C4-2B (cell line): ENCODE measurements at regions not wholly inside any gene's neighbourhood (a gene's known extent, or its start where the extent isn't known, plus 50 kb on each side); places are given as distances from the start of the nearest gene placed in this dataset.

Experiments used
- CTCF ChIP-seq: fragments of 450-650 bp; conservative IDR thresholded peaks from 2 replicates; pipeline ENCODE4 v1.5.1; 2017; ENCODE audit warnings: mild to moderate bottlenecking
- ZFX ChIP-seq: fragments of 450-650 bp; IDR thresholded peaks from 2 replicates; pipeline ENCODE4 v1.6.1; 2017

- TF ChIP-seq CTCF (no peak), ZFX (no peak)
Observed at GRCh38 chrX:3527811-3528210, 181.4 kb upstream of the MXRA5 start.
